NT2/D1 (cell line): ENCODE measurements at regions not wholly inside any gene's neighbourhood (a gene's known extent, or its start where the extent isn't known, plus 50 kb on each side); places are given as distances from the start of the nearest gene placed in this dataset.

Experiments
- YY1 ChIP-seq: IDR thresholded peaks from 2 replicates; pipeline ENCODE4 v1.6.1; 2011; ENCODE audit not compliant: insufficient read length, insufficient read depth
- ZNF274 ChIP-seq: IDR thresholded peaks from 2 replicates; pipeline ENCODE4 v1.6.1; 2011; ENCODE audit warnings: mild to moderate bottlenecking, low read depth, low read length

- no peak for TF ChIP-seq YY1
- no peak for TF ChIP-seq ZNF274
These were observed 323.3 kb upstream of the TMEM132C start for GRCh38 chr12:127943481-127944210.
